MCF 10A (cell line): ENCODE measurements at regions not wholly inside any gene's neighbourhood (a gene's known extent, or its start where the extent isn't known, plus 50 kb on each side); places are given as distances from the start of the nearest gene placed in this dataset.

ENCODE experiments used
- BruUV-seq: library from RNA; stranded (reverse); fragments of 400-500 nt; replicated peaks from 2 replicates; lab custom pipeline; 2021; lab: Mats Ljungman, UMichigan
- CTCF ChIA-PET: fragments of 300-600 bp; sonication (Branson Sonifier 250); formaldehyde crosslinking; extraction: SDS; loops from one replicate; lab custom pipeline; 2021; ENCODE audit warnings: antibody characterized with exemption, inconsistent platforms; lab: Yijun Ruan, JAX
- POLR2A ChIA-PET: fragments of 300-600, 350-650 bp; sonication (Branson Sonifier 250); formaldehyde crosslinking; extraction: SDS; loops from one replicate; lab custom pipeline; 2020; ENCODE audit warnings: antibody characterized with exemption, inconsistent platforms; lab: Yijun Ruan, JAX
- DNase-seq: peaks from one replicate; pipeline ENCODE4 v3.0.0-alpha.2; 2018; ENCODE audit not compliant: unreplicated experiment
- H3K27ac Mint-ChIP-seq: one replicate; pipeline ENCODE4 v1.8.0; 2022; ENCODE audit warnings: mild to moderate bottlenecking, low read depth, mixed read lengths; ENCODE audit not compliant: unreplicated experiment
- H3K27me3 Mint-ChIP-seq: one replicate; pipeline ENCODE4 v1.8.0; 2022; ENCODE audit warnings: mixed read lengths; ENCODE audit not compliant: insufficient read depth, unreplicated experiment
- H3K36me3 Mint-ChIP-seq: one replicate; pipeline ENCODE4 v1.8.0; 2022; ENCODE audit warnings: mild to moderate bottlenecking, moderate library complexity, mixed read lengths; ENCODE audit not compliant: insufficient read depth, unreplicated experiment
- H3K4me1 Mint-ChIP-seq: one replicate; pipeline ENCODE4 v1.8.0; 2022; ENCODE audit warnings: mixed read lengths; ENCODE audit not compliant: insufficient read depth, unreplicated experiment
- H3K4me3 Mint-ChIP-seq: one replicate; pipeline ENCODE4 v1.8.0; 2022; ENCODE audit warnings: mild to moderate bottlenecking, moderate library complexity, mixed read lengths; ENCODE audit not compliant: unreplicated experiment
- H3K9me3 Mint-ChIP-seq: one replicate; pipeline ENCODE4 v1.8.0; 2022; ENCODE audit warnings: mixed read lengths; ENCODE audit not compliant: unreplicated experiment
- intact Hi-C: fragments of 100-400 bp; cut with micrococcal nuclease; formaldehyde crosslinking; loops from 2 replicates; pipeline ENCODE4 v1.14.1; 2022
- TF ChIP-seq, protein P1 (sequence below): fragments of 200-600 bp; IDR thresholded peaks from one replicate; pipeline ENCODE4 v1.8.0; 2022; ENCODE audit warnings: antibody characterized with exemption, mild to moderate bottlenecking; ENCODE audit not compliant: unreplicated experiment

DNA sequence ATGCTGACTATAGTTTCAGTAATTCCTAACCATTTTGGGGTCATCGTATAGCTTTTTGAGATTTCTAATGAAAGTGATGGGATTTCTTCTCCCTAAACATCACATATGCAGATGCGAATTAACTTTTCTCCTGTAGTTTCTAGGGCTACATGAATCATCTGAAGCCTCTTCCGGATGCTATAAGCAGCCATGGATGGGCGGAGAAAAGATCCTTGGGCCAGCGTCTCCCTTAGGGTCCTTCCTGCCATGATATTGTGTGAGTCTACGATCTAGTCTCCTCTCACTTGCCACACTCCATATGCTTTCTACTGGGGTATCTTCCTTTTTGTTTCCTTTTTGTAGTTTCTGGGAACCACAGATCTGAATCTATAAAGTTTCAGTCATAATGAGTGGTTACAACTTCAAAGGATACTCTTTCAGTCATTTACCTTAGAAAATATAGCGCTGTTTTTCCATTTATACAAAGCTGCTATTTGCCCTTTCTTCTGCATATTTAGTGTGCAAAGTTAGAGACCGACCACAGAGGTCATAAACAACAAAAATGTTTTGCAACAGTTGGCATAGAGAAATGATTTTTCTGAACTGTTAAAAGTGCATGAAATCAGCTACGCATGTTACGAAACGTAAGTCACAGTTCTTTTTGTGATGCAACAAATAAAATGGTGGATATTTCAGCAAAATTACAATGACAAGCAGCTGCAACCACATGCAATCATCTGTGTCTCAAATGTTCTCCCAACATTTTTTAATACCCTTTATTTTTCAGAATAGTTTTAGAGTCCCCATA lies 396.2 kb upstream of the SLC35B3 start:
- Mint-ChIP-seq H3K4me3 (no peak overlapping the region), H3K4me1 (peaks cover 6% of the 10 kb centered on the region), H3K27me3 (no peaks in the 10 kb centered on the region), H3K27ac (no peak overlapping the region), H3K9me3 (peaks cover 7% of the 10 kb centered on the region), H3K36me3 (no peaks in the 10 kb centered on the region)
- ChIA-PET CTCF (no interaction called here), POLR2A (interaction anchor here (0.7 kb wide), 2 partner anchors 75 to 76 kb away, joined by 3 to 6 read pairs; no protein-coding TSS in a partner anchor)
- no TSS peak for BruUV-seq
- peak; percentile 50 for DNase-seq
- intact Hi-C loops, result no loop called here
- TF ChIP-seq, protein P1, sequence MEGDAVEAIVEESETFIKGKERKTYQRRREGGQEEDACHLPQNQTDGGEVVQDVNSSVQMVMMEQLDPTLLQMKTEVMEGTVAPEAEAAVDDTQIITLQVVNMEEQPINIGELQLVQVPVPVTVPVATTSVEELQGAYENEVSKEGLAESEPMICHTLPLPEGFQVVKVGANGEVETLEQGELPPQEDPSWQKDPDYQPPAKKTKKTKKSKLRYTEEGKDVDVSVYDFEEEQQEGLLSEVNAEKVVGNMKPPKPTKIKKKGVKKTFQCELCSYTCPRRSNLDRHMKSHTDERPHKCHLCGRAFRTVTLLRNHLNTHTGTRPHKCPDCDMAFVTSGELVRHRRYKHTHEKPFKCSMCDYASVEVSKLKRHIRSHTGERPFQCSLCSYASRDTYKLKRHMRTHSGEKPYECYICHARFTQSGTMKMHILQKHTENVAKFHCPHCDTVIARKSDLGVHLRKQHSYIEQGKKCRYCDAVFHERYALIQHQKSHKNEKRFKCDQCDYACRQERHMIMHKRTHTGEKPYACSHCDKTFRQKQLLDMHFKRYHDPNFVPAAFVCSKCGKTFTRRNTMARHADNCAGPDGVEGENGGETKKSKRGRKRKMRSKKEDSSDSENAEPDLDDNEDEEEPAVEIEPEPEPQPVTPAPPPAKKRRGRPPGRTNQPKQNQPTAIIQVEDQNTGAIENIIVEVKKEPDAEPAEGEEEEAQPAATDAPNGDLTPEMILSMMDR, result no peak

DNA sequence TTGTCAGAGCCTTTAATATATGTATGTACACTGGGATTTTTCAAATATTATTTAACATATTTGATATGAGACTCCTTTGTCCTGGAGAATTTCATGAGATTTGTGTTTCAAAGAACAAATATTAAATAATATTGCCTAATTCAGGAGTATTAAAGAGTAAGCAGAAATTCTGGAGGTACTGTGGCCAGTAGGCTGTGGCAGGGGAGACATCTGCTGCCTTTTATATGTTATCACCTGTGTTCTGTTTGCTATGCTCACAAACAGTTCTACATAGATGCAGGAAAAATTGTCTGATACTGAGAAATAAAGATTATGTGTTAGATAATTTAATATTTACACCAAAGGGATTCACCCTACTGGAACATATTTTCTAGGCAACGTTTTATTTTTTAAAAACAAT lies 395.4 kb upstream of the SLC35B3 start:
- no peak overlapping the region for H3K27ac Mint-ChIP-seq
- POLR2A ChIA-PET, result no interaction called here
- DNase-seq, result no peak
- intact Hi-C loops, result no loop called here
- CTCF ChIA-PET, result no interaction called here
- TF ChIP-seq, protein P1, result no peak
- H3K36me3 Mint-ChIP-seq, result no peaks in the 10 kb centered on the region
- BruUV-seq, result no TSS peak
- H3K4me1 Mint-ChIP-seq, result peaks cover 6% of the 10 kb centered on the region
- H3K4me3 Mint-ChIP-seq, result no peak overlapping the region
- H3K9me3 Mint-ChIP-seq, result peaks cover 7% of the 10 kb centered on the region
- H3K27me3 Mint-ChIP-seq, result no peaks in the 10 kb centered on the region

DNA sequence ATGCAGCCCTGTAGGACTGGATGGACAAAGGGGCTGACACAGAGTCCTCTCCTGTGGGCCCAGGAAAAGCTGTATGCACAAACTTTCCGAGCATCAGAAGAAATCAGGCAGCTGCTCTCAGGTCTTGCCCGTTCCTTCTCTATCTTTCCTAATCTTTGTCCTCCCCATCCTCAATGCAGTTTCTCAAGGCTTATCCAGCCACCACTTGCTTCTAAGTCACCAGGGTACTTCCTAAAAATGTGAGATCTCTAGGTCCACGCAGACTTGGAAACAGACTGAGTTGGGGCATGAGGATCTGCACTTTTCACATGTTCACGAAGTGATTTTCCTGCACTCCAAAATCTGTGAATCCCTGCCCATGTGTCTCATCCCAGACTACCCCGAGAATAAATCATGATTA lies 394.5 kb upstream of the SLC35B3 start:
- Mint-ChIP-seq H3K9me3 (peaks cover 7% of the 10 kb centered on the region), H3K36me3 (no peaks in the 10 kb centered on the region), H3K4me3 (no peak overlapping the region), H3K4me1 (peaks cover 6% of the 10 kb centered on the region), H3K27ac (no peak overlapping the region), H3K27me3 (no peaks in the 10 kb centered on the region)
- no peak for DNase-seq
- no TSS peak for BruUV-seq
- POLR2A ChIA-PET, result no interaction called here
- TF ChIP-seq, protein P1, result no peak
- CTCF ChIA-PET, result no interaction called here
- intact Hi-C loops, result no loop called here

DNA sequence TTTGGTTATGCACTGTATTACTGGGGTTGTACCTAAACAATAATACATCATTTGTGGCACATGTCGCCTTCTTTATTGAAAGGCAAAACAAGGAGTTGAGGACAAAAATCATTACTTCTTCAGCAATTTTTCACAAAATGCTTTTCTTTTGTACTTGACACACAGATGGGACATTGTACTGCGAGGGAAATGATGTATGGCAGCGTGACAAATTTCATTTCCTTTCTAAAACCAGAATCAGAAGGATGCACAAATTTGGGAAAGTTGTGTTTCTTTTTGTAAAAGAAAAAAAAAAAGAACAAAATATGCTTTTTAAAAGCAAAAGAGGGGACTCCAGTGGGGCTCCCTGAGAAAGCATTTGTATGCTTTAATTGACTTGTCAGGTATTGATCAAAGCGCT lies 394.0 kb upstream of the SLC35B3 start:
- peaks cover 6% of the 10 kb centered on the region for H3K4me1 Mint-ChIP-seq
- no TSS peak for BruUV-seq
- ChIA-PET POLR2A (no interaction called here), CTCF (no interaction called here)
- no peak for DNase-seq
- TF ChIP-seq, protein P1, result no peak
- no peaks in the 10 kb centered on the region for H3K27me3 Mint-ChIP-seq
- no peak overlapping the region for H3K27ac Mint-ChIP-seq
- H3K4me3 Mint-ChIP-seq, result no peak overlapping the region
- intact Hi-C loops, result no loop called here
- no peaks in the 10 kb centered on the region for H3K36me3 Mint-ChIP-seq
- peaks cover 7% of the 10 kb centered on the region for H3K9me3 Mint-ChIP-seq
